Panc1 (cell line): ENCODE measurements at regions not wholly inside any gene's neighbourhood (a gene's known extent, or its start where the extent isn't known, plus 50 kb on each side); places are given as distances from the start of the nearest gene placed in this dataset.

Source experiments
- ATAC-seq: fragments of 200-7000 bp; cut with Tn5 transposase; 2 replicates; pipeline ENCODE4 v1.9.1; 2020; ENCODE audit warnings: mild to moderate bottlenecking, moderate library complexity
- BruUV-seq: library from RNA; stranded (reverse); fragments of 400-500 nt; replicated peaks from 2 replicates; lab custom pipeline; 2021; lab: Mats Ljungman, UMichigan
- CTCF ChIA-PET: fragments of 300-600 bp; sonication (Branson Sonifier 250); formaldehyde crosslinking; loops from one replicate; lab custom pipeline; 2022; ENCODE audit warnings: antibody characterized with exemption; lab: Charles Lee
- POLR2A ChIA-PET: fragments of 300-600 bp; sonication (Branson Sonifier 250); formaldehyde crosslinking; loops from one replicate; lab custom pipeline; 2022; ENCODE audit warnings: antibody characterized with exemption; lab: Charles Lee
- DNase-seq: peaks from one replicate; pipeline ENCODE4 v3.0.0-alpha.2; 2010; ENCODE audit warnings: low read depth, low spot score
- H3K27ac ChIP-seq: 2 replicates; pipeline ENCODE4 v1.5.1; 2011; ENCODE audit warnings: mild to moderate bottlenecking, low read length, inconsistent platforms
- H3K27me3 ChIP-seq: fragments of 200-500 bp; sonication (Bioruptor generic); 2 replicates; pipeline ENCODE4 v1.6.0; 2014; ENCODE audit warnings: low read length, inconsistent platforms; ENCODE audit not compliant: control insufficient read depth, insufficient read depth
- H3K36me3 ChIP-seq: fragments of 200-500 bp; sonication (Bioruptor generic); 2 replicates; pipeline ENCODE4 v1.5.1; 2014; ENCODE audit warnings: inconsistent platforms, mild to moderate bottlenecking, low read length, moderate library complexity; ENCODE audit not compliant: control insufficient read depth, insufficient read depth
- H3K4me1 ChIP-seq: 2 replicates; pipeline ENCODE4 v1.5.1; 2011; ENCODE audit warnings: inconsistent platforms, mild to moderate bottlenecking, low read length, moderate library complexity; ENCODE audit not compliant: control insufficient read depth, insufficient read depth
- H3K4me3 ChIP-seq, 2 experiments: 2 replicates each; pipeline ENCODE4 v1.5.1; 2011 to 2012; ENCODE audit warnings: low read depth in 2 of 2, low read length in 2 of 2, mild to moderate bottlenecking in 2 of 2, inconsistent platforms in 1 of 2, moderate library complexity in 1 of 2
- H3K9me3 ChIP-seq: fragments of 200-500 bp; sonication (Bioruptor generic); 2 replicates; pipeline ENCODE4 v1.5.1; 2014; ENCODE audit warnings: low read depth, mild to moderate bottlenecking, inconsistent platforms, low read length, moderate library complexity; ENCODE audit not compliant: control insufficient read depth, insufficient read depth
- CTCF ChIP-seq: fragments of 450-650 bp; IDR thresholded peaks from 2 replicates; pipeline ENCODE4 v1.5.1; 2017; ENCODE audit warnings: mild to moderate bottlenecking
- POLR2AphosphoS5 ChIP-seq: IDR thresholded peaks from 2 replicates; pipeline ENCODE4 v1.6.1; 2012; ENCODE audit warnings: mild to moderate bottlenecking, low read depth, low read length, moderate library complexity
- REST ChIP-seq, 2 experiments: IDR thresholded peaks; 2 replicates each; pipeline ENCODE4 v1.6.1; 2011 to 2012; ENCODE audit warnings: low read depth in 2 of 2, control low read depth in 1 of 2, low read length in 1 of 2, mild to moderate bottlenecking in 1 of 2, moderate library complexity in 1 of 2; ENCODE audit not compliant: insufficient read depth in 1 of 2
- SIN3A ChIP-seq: IDR thresholded peaks from 2 replicates; pipeline ENCODE4 v1.6.1; 2012; ENCODE audit warnings: low read depth, mild to moderate bottlenecking, low read length, moderate library complexity, borderline replicate concordance; ENCODE audit not compliant: insufficient read depth
- TCF7L2 ChIP-seq: IDR thresholded peaks from 2 replicates; pipeline ENCODE4 v1.6.1; 2011; ENCODE audit warnings: mild to moderate bottlenecking, low read depth, low read length, inconsistent platforms
- in situ Hi-C: cut with HindIII; loops from 2 replicates; pipeline ENCODE4 v1.10.0; 2016; ENCODE audit warnings: low sequenced_read_pairs, low pct_unique_long_range_greater_than_20kb
- intact Hi-C: fragments of 100-400 bp; cut with micrococcal nuclease; formaldehyde crosslinking; loops from one replicate; pipeline ENCODE4 v1.10.0; 2022; ENCODE audit not compliant: unreplicated experiment

- Histone ChIP-seq H3K27ac (no peak overlapping the region), H3K4me3 (no peak overlapping the region), H3K36me3 (no peaks in the 10 kb centered on the region), H3K4me1 (no peaks in the 10 kb centered on the region), H3K27me3 (no peaks in the 10 kb centered on the region), H3K9me3 (no peaks in the 10 kb centered on the region)
- intact Hi-C loops (no loop called here), in situ Hi-C loops (no loop called here)
- TF ChIP-seq SIN3A: no peak
- TF ChIP-seq REST (IDR thresholded peaks at IDR 0.05; ENCODE audit: insufficient read depth in 1 of 2, low read depth in 2 of 2, low read length in 1 of 2): no peak
- TF ChIP-seq CTCF: no peak
- TF ChIP-seq POLR2AphosphoS5: no peak
- no peak for TF ChIP-seq TCF7L2
- BruUV-seq: no TSS peak
- CTCF ChIA-PET: no interaction called here
- no peak for DNase-seq
- POLR2A ChIA-PET: no interaction called here
- no peak for ATAC-seq
Measured at GRCh38 chr16:7055443-7055842, 277.2 kb upstream of the RBFOX1 start.

- BruUV-seq: no TSS peak
- in situ Hi-C loops: no loop called here
- CTCF ChIA-PET: no interaction called here
Measured at GRCh38 chr16:7051591-7052349, 280.9 kb upstream of the RBFOX1 start.

More at GRCh38 chr16:7051591-7052349, 280.9 kb upstream of the RBFOX1 start:
- intact Hi-C loops: no loop called here
- H3K9me3 ChIP-seq: no peaks in the 10 kb centered on the region
- POLR2A ChIA-PET: no interaction called here
- no peak overlapping the region for H3K27ac ChIP-seq
- DNase-seq (no peak), ATAC-seq (no peak)
- H3K4me1 ChIP-seq: no peaks in the 10 kb centered on the region
- H3K27me3 ChIP-seq: no peaks in the 10 kb centered on the region
- TF ChIP-seq SIN3A (no peak), TCF7L2 (no peak), CTCF (no peak), POLR2AphosphoS5 (no peak), REST (IDR thresholded peaks at IDR 0.05; ENCODE audit: insufficient read depth in 1 of 2, low read depth in 2 of 2, low read length in 1 of 2) (no peak)
- H3K4me3 ChIP-seq: no peak overlapping the region
- no peaks in the 10 kb centered on the region for H3K36me3 ChIP-seq
